HG03139 (cell line): ENCODE measurements at regions not wholly inside any gene's neighbourhood (a gene's known extent, or its start where the extent isn't known, plus 50 kb on each side); places are given as distances from the start of the nearest gene placed in this dataset.
"Not testable (repeated sequence)": the region's sequence is repeated elsewhere in the genome, so short reads cannot be mapped to it uniquely, and the experiment has no call there.

Experiments
- ATAC-seq: cut with Tn5 transposase; IDR thresholded peaks from one replicate; pipeline ENCODE4 v1.9.1; 2021; ENCODE audit not compliant: unreplicated experiment

DNA sequence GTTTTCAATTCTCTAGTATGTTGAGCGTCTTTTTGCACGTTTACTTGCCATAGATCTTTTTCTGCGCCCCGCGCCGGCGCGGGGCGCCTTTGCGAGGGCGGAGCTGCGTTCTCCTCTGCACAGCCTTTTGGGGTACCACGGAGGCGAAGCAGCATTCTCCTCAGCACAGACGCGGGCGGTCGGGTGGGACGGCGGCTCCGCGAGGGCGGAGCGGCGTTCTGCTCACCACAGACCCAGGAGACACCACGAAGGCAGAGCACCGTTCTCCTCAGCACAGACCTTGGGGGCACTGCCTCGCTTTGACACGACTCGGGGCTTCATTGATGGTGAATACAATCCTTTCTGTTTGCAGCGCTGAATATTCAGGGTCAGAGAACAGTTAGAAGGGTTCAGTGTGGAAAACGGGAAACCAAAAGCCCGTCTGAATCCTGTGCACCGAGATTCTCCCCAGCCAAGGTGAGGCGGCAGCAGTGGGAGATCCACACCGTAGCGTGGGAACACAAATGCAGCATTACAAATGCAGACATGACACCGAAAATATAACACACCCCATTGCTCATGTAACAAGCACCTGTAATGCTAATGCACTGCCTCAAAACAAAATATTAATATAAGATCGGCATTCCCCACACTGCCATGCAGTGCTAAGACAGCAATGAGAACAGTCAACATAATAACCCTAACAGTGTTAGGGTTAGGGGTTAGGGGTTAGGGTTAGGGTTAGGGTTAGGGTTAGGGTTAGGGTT lies 190.7 kb upstream of the VIPR2 start:
- ATAC-seq = not testable (repeated sequence)

DNA sequence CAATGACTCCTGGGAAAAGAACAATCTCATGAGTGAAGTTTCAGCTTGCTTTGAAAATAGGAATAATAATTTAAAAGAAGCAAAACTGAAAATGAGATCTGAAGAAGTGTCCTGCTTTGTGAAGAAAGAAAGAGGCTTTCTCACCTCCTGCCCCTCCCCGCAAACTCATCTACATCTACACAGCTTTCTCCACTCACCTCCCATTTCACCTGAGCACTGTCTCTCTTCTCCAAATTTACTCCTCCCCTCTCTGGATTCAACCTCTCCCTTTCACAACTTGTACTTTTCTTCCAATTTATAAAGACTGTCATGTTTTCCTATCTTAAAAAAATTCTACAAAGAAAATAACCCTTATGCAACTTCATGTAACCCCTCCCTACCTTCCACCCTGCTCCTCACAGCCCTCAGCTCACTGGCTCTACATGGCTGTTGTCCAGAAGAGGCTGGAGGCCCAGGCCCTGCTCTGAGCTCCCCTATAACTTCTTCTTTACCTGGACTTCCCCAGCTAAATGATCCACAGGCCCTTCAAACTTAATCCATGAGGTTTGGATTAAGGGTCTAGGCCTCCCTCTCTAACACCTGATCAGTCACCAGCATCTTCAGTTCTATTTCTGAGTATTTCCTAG lies 188.3 kb upstream of the VIPR2 start:
- not testable (repeated sequence) for ATAC-seq

DNA sequence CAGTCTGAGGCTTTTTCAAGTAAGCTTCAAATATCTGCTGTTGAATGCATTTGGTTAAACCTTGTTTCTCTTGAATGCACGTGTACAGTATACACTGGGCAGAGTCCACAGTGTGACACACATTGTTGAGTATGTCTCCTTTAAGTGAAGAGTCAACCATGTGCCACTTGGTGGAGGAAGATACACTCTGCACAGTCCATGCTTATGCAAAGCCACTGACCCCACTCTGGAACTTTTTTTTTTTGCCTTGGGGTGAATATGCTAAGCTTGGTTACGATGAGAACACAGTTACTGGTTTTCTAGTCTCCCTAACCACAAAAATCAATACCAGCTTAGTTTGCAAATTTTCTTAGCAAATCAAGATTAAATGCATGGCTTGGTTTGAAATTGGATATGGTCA lies 186.8 kb upstream of the VIPR2 start:
- ATAC-seq = no peak

DNA sequence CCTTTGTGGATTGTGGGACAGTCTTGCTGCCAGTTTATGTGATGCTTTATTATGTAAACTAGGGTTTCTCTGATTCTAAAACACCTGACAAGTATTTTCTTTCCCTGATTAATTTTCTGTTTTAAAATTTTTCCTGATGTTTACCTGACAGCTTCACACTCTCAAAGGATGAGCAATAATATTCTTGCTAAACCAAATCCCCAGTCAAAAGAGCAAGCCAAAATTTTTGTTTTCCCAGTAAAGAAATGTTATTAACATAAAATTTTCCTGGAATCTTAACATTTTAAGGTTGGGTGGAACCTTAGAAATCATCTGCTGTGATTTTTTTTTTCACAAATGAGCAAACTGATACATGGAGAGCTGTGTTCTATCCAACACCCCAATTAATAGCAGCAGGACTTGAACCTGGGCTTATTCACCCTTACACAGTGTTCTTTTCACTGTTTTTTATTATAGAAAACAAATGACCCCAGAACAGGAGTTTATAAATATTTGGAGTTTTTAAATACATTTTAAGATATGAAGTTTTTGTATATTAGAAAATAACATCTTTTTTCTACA lies 185.2 kb upstream of the VIPR2 start:
- ATAC-seq = no peak

DNA sequence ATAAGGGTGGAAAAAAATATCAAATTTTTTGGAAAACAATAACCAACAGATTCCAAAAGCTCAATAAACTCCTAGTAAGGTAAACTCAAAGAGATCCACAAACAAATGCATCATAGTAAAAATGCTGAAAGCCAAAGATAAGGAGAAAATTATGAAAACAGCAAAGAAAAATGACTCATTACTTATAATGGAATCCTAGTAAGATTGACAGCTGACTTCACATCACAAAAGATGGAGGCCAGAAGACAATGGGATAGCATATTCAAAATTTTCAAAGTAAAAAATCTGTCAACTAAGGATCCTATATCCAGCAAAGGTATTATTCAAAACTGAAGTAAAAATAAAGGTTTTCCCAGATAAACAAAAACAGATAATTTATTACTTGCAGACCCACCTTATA lies 183.4 kb upstream of the VIPR2 start:
- ATAC-seq = no peak

DNA sequence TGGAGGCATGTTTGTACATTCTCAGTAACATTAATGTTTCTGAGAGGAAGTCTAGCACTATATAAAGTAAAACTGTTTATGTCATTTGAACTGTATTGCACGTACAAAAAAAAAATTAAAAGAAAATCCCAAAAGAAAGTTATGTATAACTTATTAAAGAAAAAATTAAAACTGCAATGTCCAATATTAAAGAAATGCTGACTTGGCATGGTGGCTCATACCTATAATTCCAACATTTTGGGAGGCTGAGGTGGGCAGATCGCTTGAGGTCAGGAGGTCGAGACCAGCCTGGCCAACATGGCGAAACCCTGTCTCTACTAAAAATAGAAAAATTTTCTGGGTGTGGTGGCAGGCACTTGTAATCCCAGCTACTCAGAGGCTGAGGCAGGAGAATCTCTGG lies 178.7 kb upstream of the VIPR2 start:
- ATAC-seq = no peak

DNA sequence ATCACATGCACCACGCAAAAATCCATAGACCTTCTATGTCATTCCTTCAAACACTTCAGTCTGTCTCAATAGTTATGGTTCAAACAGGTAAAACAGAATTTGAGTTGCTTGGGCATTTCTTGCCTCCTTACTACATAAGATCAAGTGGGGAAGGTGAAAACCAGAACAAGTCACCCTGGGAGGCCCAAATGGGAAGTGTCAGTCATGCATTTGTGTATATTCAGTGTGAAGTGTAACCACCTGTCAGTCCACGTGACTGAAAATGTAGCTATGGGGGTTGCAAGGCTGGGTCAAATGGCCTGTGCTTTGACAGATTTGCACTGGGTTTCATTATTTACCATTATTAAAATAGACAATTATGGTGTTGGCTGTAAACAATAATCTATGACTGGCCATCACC lies 176.6 kb upstream of the VIPR2 start:
- ATAC-seq = no peak

DNA sequence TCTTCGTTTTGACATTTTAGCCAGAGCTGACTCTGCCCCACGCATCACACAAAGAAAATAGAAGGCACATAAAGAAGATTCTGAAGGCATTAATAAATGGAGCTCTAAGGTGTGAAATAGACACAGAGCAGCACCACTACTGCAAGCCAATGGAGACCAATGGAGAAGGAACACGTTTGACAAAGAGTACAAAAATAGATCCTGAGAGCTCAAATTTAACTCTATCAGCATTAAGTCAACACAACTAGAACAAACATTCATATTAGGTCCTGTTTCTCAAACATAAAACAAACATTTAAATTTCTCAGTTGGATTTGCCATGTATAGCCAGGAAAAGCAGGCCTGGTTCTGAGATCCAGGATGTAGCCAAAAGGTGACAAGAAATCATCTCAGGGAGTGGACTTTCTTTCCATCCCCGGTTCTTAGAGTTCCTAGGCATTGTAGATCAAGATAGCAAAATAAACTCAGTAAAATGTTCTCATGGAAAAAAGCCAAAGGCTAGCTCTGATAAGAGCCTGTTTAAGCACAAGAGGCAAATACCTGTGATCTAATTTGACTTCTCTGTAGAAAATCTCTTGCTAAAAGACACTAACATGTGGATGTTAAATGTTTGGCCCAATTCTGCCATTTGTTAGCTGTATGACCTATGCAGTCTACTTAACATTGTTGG lies 174.2 kb upstream of the VIPR2 start:
- ATAC-seq = no peak

DNA sequence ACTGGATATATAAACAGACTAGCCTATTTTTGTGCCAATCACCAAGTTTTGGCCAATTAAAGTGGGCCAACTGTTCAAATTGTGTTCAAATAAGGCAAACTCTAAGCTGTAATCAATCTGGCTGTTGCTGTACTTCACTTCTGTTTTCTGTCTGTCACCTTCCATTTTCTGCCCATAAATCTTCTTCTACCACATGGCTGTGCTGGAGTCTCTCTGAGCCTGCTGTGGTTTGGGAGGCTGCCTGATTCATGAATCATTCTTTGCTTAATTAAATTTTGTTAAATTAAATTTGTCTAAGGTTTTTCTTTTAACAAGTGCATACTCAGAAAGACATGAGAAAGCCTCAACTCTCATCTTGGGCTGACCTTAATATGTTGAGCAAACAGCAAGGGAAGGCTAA lies 172.6 kb upstream of the VIPR2 start:
- no peak for ATAC-seq

DNA sequence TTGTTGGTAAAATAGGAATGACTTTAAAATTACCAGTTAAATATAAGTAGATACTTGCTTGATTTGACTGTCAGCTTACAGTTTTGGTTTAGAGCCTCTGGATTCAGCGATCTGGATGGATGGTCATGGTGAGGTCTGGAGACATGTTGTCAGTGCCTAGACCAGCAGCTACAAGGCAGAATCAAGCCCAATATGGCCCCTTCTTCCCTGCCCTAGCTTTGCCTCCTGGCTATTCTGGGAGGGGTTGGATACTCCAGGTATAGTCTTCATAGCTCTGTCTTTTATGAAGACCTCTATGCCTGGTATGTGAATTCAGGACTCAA lies 166.5 kb upstream of the VIPR2 start:
- ATAC-seq = no peak

DNA sequence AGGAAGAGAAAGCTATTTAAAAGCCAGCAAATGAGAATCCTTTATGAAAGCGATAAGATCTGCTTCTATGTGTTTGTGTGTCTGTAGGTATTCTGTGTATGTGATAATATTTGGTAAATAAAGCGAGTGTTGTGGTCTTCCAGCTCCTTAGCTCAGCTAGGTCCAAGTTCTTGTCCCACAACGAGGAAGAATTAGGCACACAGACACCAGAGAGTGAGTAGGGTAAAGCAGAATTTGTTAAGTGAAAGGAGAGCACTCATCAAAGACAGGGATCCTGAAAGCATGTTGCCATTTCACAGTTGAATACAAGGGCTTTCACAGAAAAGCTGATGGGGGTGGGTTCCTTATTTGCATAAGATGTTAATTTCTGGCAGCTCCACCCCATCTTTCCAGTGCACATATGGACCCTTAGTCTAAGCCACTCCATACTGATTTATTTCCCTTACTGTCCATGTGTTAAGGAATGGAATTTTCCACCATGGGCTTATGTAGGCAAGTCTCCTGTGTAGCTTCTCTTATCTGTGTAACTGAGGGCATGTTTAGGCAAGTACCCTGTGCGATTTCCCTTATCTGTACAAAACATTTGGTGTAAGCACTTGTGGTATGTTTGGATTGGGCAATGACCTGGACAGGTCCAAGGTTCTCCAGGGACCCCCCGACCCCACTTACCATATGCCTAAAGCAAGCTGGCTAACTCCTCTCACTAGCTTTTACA lies 165.9 kb upstream of the VIPR2 start:
- no peak for ATAC-seq

DNA sequence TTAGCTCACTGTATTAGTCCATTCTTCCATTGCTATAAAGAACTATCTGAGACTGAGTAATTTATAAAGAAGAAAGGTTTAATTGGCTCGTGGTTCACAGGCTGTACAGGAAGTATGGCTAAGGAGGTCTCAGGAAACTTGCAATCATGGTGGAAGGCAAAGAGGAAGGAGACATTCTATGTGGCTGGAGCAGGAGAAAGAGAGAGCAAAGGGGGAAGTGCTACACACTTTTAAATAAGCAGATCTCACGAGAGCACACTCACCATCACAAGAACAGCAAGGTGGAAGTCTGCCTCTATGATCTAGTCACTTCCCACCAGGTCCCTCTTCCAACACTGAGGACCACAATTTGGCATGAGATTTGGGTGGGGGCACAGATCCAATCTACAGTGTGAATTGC lies 164.5 kb upstream of the VIPR2 start:
- ATAC-seq = not testable (repeated sequence)

DNA sequence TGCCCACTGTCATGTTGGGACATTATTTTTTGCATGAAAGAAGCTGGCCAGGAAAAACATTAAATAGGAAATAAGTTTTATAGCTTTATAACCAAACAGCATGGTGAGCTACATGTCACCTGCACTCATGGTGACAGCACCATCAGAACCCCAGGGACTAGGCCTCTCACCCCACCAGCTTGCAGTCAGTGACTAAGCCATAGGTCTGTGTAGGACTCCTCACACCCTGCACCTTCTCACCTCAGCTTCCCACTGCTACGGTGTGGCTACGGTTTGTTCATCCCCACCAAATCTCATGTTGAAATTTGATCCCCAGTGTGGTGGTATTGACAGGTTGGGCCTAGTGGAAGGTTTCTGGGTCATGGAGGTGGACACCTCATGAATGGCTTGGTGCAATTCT lies 161.3 kb upstream of the VIPR2 start:
- ATAC-seq = no peak

DNA sequence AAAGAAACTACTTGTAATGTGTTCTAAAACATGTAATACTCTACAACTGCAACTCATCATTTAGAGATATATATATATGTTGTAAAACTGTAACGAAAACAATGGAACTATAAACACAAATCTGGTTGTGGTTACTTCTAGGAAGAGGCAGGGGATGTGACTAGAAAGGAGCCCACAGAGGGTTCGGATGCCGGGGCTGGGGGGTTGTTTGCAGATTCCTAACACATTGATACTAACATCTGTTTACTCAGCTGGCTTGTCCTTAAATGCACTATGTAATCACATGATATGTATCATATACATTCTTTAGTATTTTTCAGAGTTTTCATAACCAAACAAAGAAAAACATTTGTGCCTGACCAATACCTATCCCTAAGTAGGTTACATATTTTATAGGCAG lies 160.5 kb upstream of the VIPR2 start:
- ATAC-seq = not testable (repeated sequence)

DNA sequence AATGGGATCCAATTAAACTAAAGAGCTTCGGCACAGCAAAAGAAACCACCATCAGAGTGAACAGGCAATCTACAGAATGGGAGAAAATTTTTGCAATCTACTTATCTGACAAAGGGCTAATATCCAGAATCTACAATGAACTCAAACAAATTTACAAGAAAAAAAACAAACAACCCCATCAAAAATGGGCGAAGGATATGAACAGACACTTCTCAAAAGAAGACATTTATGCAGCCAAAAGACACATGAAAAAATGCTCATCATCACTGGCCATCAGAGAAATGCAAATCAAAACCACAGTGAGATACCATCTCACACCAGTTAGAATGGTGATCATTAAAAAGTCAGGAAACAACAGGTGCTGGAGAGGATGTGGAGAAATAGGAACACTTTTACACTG lies 158.8 kb upstream of the VIPR2 start:
- not testable (repeated sequence) for ATAC-seq

DNA sequence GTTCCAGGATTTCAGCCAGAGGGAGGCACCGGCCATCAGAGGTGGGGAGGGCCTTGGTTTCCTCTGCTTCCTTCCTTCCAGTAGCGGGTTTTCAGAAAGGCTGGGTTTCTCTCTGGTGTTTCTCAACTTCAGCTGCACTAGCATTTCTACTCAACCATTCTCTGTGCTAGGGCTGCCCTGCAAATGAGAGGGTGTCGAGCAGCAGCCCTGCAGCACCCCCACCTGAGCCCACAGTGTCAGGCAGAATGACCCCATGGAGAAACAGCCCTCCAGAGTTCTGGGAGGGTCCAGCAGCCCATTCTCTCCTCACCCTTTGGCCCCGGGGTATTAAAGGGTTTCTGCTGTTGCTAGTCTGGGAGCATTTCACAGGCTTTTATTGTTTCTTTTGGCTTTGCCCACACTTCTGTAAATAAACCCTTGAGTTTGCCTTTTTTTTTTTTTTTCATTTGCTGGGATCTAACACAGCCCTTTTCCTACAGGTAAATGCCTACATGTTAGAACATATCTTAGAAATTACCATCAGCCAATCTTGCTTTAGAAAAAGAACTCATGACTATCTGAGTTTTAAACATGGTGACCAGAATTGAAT lies 151.5 kb upstream of the VIPR2 start:
- no peak for ATAC-seq

DNA sequence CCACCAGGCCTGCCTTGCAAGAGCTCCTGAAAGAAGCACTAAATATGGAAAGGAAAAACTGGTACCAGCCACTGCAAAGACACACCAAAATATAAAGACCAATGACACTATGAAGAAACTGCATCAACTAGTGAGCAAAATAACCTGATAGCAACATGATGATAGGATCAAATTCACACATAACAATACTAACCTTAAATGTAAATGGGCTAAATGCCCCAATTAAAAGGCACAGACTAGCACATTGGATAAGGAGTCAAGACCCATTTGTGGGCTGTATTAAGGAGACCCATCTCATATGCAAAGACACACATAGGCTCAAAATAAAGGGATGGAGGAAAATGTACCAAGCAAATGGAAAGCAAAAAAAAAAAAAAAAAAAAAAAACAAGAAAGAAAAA lies 141.8 kb upstream of the VIPR2 start:
- ATAC-seq = not testable (repeated sequence)

DNA sequence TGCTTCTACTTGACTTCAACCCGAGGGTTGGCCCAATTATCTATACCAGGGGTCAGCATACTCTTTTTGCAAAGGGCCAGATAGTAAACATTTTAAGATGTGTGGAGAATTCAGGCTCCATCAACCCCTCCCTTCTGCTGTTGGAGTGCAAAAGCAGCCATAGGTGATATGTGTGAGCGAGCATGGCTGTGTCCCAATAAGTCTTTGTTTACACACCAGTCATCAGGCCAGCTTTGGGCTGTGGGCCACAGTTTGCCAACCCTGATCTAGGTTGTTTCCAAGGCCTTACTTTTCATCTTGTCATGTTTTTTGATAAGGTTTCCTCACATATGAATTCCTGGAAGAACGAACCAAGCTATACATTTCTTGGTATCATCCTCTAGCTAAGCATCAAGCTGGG lies 136.9 kb upstream of the VIPR2 start:
- no peak for ATAC-seq

DNA sequence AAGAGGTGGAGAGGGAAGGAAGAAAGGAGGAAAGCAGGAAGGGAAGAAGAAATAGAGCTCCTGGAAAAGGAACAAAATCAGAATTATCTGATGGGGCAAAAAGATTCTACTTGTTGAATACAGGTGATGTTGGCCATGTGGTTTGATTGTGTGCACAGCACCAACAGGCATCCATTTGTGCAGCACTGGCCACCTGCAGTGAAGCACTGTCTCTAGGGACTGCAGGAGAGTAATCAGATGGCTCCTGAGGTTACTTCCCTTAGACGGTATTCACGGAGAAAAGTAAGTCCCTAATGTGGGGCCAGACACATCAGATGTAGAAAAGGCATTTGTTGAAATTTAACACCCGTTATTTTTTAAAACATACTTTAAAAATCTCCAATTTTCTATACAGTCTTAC lies 135.3 kb upstream of the VIPR2 start:
- no peak for ATAC-seq

DNA sequence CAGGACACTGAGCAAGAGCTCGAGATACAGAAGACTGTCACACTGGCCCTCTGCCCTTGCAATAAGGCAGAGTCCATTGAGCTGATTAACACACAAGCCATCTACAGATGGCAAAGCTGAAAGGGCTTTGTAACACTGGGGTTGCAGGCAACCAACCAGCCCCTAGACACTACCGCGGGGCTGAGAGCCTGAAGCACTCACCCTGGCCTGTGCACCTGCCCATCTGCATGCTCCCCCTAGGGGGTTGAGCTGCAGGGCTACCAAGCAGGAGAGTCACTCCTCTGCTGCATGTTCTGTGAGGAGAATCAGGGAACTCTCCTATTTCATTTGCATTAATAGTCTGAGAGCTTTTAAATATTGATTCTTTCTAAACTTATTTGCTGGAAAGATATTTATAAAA lies 128.1 kb upstream of the VIPR2 start:
- no peak for ATAC-seq

DNA sequence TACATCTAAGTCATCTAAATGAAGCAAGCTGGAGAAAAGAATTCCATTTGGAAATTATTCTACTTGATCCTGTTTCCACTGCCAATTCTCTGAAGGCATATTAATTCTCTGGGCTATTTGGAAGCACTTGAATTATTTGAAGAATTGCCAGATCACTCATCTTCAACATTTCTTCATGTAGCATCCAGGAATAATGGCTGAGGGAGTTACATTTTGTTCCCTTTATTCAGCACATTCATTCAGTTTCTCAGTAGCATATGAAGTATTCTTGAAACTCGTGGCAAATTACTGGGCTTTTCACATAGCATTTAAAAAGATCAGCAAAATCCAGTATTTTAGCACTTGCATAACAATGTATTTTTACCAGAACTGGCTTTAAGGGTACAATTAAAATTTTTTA lies 127.1 kb upstream of the VIPR2 start:
- ATAC-seq = no peak
